NCI-H1092 treated with DMSO at 0.1 percent for 48 hours (cell line): ENCODE measurements at regions not wholly inside any gene's neighbourhood (a gene's known extent, or its start where the extent isn't known, plus 50 kb on each side); places are given as distances from the start of the nearest gene placed in this dataset.

Experiments
- DNase-seq: peaks from one replicate; lab custom pipeline; 2025; lab: John Stamatoyannopoulos, UW

DNA sequence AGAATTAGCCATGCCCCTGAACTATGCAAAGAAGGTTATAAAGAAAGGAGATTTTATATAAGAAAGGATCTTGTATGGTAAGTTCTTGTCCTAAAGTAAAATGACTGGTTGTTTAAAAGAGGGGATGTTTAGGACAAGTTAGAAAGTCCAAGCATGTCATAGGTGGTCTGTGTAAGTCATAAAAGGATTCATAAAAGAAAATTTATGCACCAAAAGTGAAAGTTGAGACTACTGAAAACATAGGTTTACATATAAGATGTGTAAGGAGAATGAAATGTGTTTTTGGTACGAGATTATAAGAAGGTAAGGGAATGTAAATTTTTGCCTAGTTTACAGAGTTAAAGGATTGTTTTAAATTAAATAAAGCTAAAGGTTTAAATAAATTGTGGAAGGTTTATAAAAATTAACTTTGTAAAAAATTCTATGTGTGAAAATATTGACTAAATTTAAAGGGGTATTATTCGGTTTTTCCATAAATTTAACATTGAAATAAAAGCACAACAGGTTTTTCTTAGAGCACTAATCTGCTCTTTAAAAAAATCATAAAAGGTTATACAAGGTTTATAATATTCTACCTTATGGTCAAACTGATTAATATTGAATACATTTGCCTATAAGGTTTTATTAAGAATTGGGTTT is 93.6 kb upstream of the UST start:
- DNase-seq = no peak

DNA sequence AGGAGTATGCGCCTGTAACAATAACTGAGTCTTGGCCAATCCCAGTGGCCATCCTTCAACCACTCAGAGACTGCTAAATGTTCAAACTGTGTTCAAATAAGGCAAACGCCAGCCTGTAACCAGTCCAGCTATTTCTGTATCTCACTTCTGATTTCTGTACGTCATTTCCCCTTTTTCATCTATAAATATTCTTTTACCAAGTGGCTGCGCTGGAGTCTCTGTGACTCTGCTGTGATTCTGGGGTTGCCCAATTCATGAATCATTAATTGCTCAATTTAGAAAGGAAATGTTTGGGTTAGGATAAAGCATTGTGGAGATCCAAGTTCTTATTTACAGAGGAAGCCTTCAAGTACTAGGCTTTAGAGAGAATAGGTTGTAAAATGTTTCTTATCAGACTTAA is 89.8 kb upstream of the UST start:
- DNase-seq = no peak

DNA sequence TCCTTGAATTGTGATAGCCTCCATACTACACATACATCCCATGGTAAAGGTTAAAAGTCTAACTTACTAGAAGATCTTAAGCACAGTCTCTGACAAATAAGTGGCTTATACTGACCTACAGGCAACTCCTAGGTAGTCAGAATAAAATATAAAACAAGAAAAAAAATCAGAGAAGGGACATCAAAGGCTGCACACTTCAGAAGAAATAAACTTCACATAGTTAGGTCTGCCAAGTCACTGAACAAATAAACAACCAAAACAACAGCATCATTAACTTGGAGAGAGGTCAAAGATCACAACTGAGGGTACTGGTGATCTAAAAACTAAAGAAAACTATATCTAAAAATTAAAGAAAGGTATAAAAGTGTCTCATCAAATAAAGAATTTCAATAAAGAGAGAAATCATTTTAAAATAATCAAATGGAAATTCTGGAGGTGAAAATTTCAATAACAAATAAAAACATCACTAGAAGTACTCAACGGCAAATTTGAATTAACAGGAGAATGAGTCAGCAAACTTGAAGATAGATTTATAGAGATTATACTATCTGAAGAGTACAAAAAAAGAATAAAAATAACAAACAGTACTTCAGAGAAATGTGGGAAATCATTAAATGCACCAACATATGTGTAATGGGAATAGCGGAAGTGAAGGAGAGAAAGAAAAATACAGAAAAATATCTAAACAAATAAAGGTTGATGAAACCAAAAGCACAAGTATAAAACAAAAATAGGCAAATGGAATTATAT is 88.0 kb upstream of the UST start:
- no peak for DNase-seq

DNA sequence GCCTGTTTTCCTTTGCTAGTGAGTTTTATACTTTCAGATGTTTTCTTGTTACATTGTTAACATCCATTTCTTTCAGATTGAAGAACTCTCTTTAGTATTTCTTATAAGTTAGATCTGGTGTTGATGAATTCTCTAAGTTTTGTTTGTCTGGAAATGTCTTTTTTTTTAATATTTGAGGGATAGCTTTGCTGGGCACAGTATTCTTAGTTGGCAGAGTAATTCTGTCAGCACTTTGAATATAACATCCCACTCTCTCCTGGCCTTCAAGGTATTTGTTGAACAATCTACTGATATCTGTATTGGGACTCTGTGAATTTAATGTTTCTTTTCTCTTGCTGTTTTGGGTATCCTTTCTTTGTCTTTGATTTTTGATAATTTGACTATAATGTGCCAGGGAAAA is 79.4 kb upstream of the UST start:
- DNase-seq = no peak

DNA sequence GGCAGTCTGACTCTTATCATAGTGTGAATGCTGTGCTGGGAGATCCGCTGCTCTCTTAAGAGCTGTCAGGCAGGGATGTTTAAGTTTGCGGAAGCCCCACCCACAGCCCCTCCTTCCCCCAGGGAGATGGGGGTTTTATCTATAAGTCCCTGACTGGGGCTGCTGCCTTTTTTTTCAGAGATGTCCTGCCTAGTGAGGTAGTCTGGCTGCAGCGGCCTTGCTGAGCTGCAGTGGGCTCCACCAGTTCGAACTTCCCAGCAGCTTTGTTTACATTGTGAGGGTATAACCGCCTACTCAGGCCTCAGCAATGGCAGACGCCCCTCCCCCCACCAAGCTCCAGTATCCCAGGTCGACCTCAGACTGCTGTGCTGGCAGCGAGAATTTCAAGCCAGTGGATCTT is 75.7 kb upstream of the UST start:
- DNase-seq = no peak

DNA sequence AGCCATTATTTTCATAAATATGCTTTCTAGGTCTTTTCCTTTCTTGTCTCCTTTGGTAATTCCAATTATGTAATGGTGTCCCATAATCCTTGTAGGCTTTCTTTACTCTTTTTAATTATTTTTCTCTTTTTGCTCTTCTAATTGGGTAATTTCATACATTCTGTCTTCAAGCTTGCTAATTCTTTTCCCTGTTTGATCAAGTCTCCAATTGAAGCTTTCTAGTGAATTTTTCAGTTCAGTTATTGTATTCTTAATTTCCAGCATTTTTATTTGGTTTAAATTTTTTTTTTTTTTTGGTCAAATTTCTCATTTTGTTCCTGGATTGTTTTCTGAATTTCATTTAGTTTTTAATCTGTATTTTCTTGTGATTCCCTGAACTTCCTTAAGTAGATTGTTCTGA is 74.9 kb upstream of the UST start:
- DNase-seq = no peak

DNA sequence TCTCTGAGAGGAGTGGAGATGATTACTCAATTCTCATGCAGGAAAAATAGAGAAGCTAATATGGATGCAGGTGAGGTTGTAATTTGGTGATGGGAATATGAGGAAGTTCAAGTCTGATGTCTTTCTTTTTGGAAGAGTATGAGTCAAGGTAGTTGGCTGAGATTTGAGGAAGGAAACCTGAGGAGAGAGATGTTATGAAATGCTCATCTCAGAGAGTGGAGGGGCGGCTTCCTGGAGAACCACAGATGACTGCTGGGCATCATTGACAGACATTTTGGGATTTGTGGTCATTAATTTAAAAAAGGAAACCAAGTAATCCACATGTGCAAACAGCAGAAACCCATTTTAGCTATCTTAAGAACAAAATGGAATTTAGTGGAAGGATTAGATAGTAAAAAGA is 72.5 kb upstream of the UST start:
- DNase-seq = no peak

DNA sequence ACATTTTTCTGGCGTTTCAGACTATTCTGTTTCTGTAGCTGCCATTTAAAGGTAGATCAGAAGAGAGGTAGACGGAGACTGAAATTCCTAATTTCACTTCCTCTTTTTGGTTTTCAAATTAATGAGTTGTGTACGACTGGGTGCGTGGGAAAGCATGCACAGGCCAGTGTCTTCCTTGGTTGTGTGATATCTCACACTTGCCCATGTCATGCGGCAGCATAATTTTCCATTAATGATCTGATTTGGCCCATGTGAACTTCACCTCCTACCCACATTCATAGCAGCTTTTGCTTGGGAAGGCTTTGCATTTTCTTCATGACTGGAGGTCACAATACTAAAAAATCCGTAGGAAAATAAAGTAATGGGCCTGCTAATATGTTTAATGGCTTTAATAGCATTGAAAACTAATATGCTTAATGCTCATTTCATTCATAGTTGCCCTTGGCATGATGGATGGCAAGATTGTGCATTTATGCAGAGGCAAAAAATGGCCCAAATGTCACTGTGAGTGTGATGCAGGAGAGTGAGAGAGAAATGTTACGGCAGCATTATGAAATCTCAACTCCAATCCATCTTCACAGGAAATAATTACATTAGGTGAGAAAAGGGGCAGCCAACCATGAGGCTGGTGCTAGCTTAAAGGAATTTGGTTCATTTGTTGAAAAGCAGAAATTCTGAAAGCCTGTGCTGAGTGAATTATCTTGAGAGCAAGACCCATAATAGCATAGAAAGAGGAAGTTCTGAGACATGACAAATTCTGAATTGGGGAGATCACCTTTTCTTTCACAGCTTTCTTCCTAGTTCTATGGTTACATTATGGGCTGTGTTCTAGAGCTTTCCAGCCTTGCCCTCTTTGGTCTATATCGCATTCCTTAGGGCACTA is 69.0 kb upstream of the UST start:
- no peak for DNase-seq

DNA sequence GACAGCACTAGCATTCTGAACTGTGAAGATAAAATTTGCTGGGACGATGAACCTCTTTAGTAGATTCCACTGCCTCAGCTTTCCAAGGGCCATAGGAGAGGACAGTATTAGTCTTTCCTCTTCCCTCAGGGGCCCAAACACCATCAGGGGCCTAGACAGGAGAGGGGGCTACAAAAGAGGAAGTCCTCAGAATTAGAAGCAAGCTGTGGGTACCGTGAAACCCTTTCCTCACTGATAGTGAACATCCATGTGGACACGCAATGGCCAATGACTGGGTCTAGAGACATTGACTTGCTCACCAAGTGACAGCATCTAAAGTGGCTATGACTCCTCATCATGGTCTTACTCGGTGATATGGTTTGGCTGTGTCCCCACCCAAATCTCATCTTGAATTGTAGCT is 68.1 kb upstream of the UST start:
- no peak for DNase-seq

DNA sequence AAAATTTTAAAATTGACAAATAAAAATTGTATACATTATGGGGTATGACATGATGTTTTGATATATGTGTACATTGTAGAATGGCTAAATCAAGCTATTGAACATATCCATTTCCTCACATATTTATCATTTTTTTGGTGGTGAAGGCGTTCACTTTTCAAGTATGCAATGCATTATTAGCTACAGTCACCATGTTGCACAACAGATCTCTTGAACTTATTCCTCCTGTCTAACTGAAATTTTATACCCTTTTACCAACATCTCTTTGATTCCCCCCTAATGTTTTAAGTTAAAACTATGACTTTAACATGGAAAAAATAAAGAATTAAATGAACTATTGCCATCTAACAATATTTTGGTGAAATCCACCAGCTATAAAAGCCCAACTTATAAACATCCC is 65.2 kb upstream of the UST start:
- DNase-seq = no peak

DNA sequence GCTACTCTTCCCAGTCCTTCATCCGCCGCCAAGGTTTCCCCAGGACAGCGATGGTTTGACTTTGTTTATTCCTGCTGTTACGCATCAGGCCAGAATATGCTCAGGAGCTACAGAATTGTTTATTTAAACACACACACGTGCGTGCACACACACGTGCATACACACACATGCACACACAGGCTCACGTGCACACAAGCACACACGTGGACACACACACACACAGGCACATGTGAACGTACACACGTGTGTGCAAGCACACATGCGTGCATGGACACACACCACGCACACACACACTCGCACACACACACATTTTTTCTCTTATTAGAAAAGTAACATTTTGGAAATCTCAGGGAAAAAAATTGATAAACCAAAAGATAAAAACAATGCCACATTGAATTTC is 64.6 kb upstream of the UST start:
- no peak for DNase-seq

DNA sequence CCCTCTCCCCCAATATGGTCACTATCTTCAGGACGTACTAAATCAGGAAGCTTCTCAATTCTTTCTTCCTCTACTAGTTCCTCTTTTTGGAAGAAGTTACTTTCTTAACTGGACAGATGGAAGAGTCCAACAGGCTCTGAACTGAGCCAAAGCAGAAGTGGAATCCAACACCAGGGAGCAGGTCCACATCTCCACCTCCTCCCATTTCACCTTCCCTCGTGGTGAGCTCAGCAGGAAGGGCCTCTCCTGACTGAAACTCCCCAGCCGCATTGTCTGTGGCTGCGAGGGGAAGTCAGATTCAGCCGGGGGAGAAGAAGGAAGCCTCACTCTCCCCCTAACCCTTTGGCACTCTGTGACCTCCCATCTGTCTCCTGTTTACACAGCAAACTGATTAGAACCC is 63.8 kb upstream of the UST start:
- no peak for DNase-seq

DNA sequence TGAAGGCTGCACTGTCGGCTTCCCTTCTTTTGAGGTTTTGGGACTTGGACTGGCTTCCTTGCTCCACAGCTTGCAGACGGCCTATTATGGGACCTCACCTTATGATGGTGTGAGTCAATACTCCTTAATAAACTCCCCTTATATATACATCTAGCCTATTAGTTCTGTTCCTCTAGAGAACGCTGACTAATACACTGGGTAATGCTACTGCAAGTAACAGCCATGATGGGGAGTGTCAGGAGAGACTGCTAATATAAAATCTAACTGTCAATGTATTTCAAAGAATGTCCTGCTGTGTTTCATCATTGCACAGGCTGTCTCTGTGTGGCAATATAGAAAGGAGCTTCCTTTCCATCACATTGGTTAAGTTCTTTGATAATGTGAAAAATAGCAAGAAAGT is 57.7 kb upstream of the UST start:
- no peak for DNase-seq

DNA sequence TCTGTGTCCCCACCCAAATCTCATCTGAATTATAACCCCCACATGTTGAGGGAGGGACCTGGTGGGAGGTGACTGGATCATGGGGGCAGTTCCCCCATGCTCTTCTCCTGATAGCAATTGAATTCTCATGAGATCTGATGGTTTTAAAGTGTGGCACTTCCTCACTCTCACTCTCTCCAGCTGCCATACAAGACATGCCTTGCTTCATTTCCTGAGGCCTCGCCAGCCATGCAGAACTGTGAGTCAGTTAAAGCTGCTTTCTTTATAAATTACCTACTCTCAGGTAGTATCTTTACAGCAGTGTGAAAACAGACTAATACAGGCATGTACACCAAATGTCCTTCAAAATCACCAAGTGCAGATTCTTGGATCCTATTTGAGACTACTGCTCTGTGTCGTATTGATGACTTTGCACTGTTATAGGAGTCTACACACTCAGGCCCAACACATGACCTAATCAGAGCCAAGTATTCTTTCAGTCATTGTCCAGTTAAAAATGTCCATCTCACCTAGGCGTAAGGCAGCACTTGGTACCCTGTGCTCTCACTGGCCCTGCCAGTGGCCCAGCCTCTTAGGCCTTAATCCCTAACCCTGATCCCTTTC is 52.8 kb upstream of the UST start:
- DNase-seq = no peak
